Endothelial cell of umbilical vein (primary cell): ENCODE measurements at regions not wholly inside any gene's neighbourhood (a gene's known extent, or its start where the extent isn't known, plus 50 kb on each side); places are given as distances from the start of the nearest gene placed in this dataset.
"Not testable (repeated sequence)": the region's sequence is repeated elsewhere in the genome, so short reads cannot be mapped to it uniquely, and the experiment has no call there.

Source experiments
- BruUV-seq: library from RNA; stranded (reverse); fragments of 400-500 nt; replicated peaks from 2 replicates; lab custom pipeline; 2021; lab: Mats Ljungman, UMichigan
- CTCF ChIA-PET: fragments of 300-600, 350-600 bp; sonication (Branson Sonifier 250); formaldehyde crosslinking; loops from one replicate; lab custom pipeline; 2021; ENCODE audit warnings: antibody characterized with exemption, inconsistent platforms; lab: Charles Lee
- POLR2A ChIA-PET: fragments of 300-600, 350-600 bp; sonication (Branson Sonifier 250); formaldehyde crosslinking; loops from one replicate; lab custom pipeline; 2021; ENCODE audit warnings: antibody characterized with exemption, inconsistent platforms; lab: Charles Lee
- DNase-seq: peaks from one replicate; pipeline ENCODE4 v3.0.0-alpha.2; 2011; ENCODE audit warnings: low read depth, low spot score
- FAIRE-seq: peaks from 2 replicates; lab custom pipeline; 2011; peaks lifted over from hg19 to GRCh38; lab: Jason Lieb, UNC
- H2AFZ ChIP-seq: 2 replicates; pipeline ENCODE4 v1.6.0; 2012; ENCODE audit warnings: low read depth, low read length, control low read depth, inconsistent platforms
- H3K27ac ChIP-seq: 2 replicates; pipeline ENCODE4 v1.5.1; 2011; ENCODE audit warnings: low read depth, mild to moderate bottlenecking, control low read depth, low read length, moderate library complexity; ENCODE audit not compliant: insufficient read depth
- H3K27me3 ChIP-seq, 2 experiments: 2 replicates each; pipeline versions ENCODE4 v1.6.0 to v1.6.1; 2011; ENCODE audit warnings: low read length in 2 of 2, mixed read lengths in 1 of 2; ENCODE audit not compliant: control insufficient read depth in 2 of 2, insufficient read depth in 2 of 2
- H3K36me3 ChIP-seq, 2 experiments: 2 replicates in 1 of 2; 3 replicates in 1 of 2; pipeline ENCODE4 v1.5.1; 2011; ENCODE audit warnings: low read length in 2 of 2, mild to moderate bottlenecking in 1 of 2, moderate library complexity in 1 of 2; ENCODE audit not compliant: control insufficient read depth in 2 of 2, insufficient read depth in 2 of 2; ENCODE audit errors: extremely low read depth in 1 of 2
- H3K4me1 ChIP-seq: 3 replicates; pipeline ENCODE4 v1.5.1; 2011; ENCODE audit warnings: mild to moderate bottlenecking, low read length; ENCODE audit not compliant: control insufficient read depth, insufficient read depth; ENCODE audit errors: extremely low read depth
- H3K4me2 ChIP-seq: 2 replicates; pipeline ENCODE4 v1.6.1; 2011; ENCODE audit warnings: low read length, control low read depth, mixed read lengths; ENCODE audit not compliant: insufficient read depth
- H3K4me3 ChIP-seq, 3 experiments: fragments of 200-600 bp in 1 of 3; sonication (generic), shearing (Covaris generic) in 1 of 3; replicated peaks in 1 of 3; 2 replicates each; pipeline ENCODE4 v1.5.1; 2011 to 2016; ENCODE audit warnings: control low read depth in 3 of 3, low read length in 3 of 3, mild to moderate bottlenecking in 2 of 3, inconsistent platforms in 1 of 3, low read depth in 1 of 3, moderate library complexity in 1 of 3; ENCODE audit not compliant: insufficient read depth in 1 of 3
- H3K79me2 ChIP-seq: 2 replicates; pipeline ENCODE4 v1.6.0; 2012; ENCODE audit warnings: low read length, inconsistent platforms; ENCODE audit not compliant: control insufficient read depth, insufficient read depth
- H3K9ac ChIP-seq: replicated peaks from 2 replicates; pipeline ENCODE3; 2011; ENCODE audit warnings: low read length, control low read depth; ENCODE audit not compliant: insufficient read depth; ENCODE audit errors: extremely low read depth
- H3K9me1 ChIP-seq: replicated peaks from 3 replicates; pipeline ENCODE4 v1.6.0; 2011; ENCODE audit warnings: mild to moderate bottlenecking, low read length; ENCODE audit not compliant: control insufficient read depth, insufficient read depth; ENCODE audit errors: extremely low read depth
- H3K9me3 ChIP-seq: replicated peaks from 2 replicates; pipeline ENCODE4 v1.5.1; 2012; ENCODE audit warnings: low read length, inconsistent platforms; ENCODE audit not compliant: control insufficient read depth, insufficient read depth
- H4K20me1 ChIP-seq: replicated peaks from 2 replicates; pipeline ENCODE3; 2011; ENCODE audit warnings: mild to moderate bottlenecking, low read length; ENCODE audit not compliant: control insufficient read depth, insufficient read depth; ENCODE audit errors: extremely low read depth
- EZH2 ChIP-seq: IDR thresholded peaks from 2 replicates; pipeline ENCODE4 v1.6.1; 2012; ENCODE audit warnings: borderline replicate concordance, low read depth, mild to moderate bottlenecking, moderate library complexity, low read length, inconsistent platforms; ENCODE audit not compliant: severe bottlenecking
- FOS ChIP-seq: IDR thresholded peaks from 2 replicates; pipeline ENCODE4 v1.6.1; 2011; ENCODE audit warnings: mild to moderate bottlenecking, low read length, moderate library complexity, borderline replicate concordance; ENCODE audit not compliant: insufficient read depth
- GATA2 ChIP-seq: IDR thresholded peaks from 2 replicates; pipeline ENCODE4 v1.7.0; 2011; ENCODE audit warnings: low read depth, mild to moderate bottlenecking, moderate library complexity, mixed read lengths, low read length; ENCODE audit not compliant: insufficient read length, insufficient read depth
- JUN ChIP-seq: IDR thresholded peaks from 2 replicates; pipeline ENCODE4 v1.6.1; 2011; ENCODE audit warnings: borderline replicate concordance, low read depth; ENCODE audit not compliant: insufficient read length, insufficient read depth
- MYC ChIP-seq: IDR thresholded peaks from one replicate; pipeline ENCODE4 v1.6.1; 2011; ENCODE audit warnings: mild to moderate bottlenecking, low read depth, low read length
- POLR2A ChIP-seq: IDR thresholded peaks from 2 replicates; pipeline ENCODE4 v1.6.1; 2012; ENCODE audit warnings: low read depth, mild to moderate bottlenecking, control low read depth, low read length
- POLR2AphosphoS5 ChIP-seq: IDR thresholded peaks from 2 replicates; pipeline ENCODE4 v1.6.1; 2012; ENCODE audit warnings: low read depth, mild to moderate bottlenecking, control low read depth, low read length, moderate library complexity; ENCODE audit not compliant: insufficient read depth
- dilution Hi-C: fragments of 300-500 bp; cut with MboI; formaldehyde crosslinking; loops from one replicate; pipeline ENCODE4 v1.15.0; 2019; ENCODE audit warnings: low sequenced_read_pairs; ENCODE audit not compliant: extremely low pct_ligation_motif_present
- intact Hi-C: fragments of 100-400 bp; cut with micrococcal nuclease; formaldehyde crosslinking; loops from one replicate; pipeline ENCODE4 v1.10.0; 2022
- TF ChIP-seq, protein P1 (sequence below): IDR thresholded peaks from 2 replicates; pipeline ENCODE4 v1.6.1; 2011; ENCODE audit not compliant: insufficient read depth, insufficient read length
- TF ChIP-seq, protein P2 (sequence below), 2 donors: IDR thresholded peaks; 1 replicate in 1 of 2; 2 replicates in 1 of 2; pipeline ENCODE4 v1.5.1; 2011; ENCODE audit warnings: low read length in 2 of 2, mild to moderate bottlenecking in 2 of 2, moderate library complexity in 2 of 2, control low read depth in 1 of 2, inconsistent platforms in 1 of 2, low read depth in 1 of 2; ENCODE audit not compliant: insufficient read depth in 1 of 2; ENCODE audit errors: extremely low read depth in 1 of 2

GRCh38 chr2:167843217-167843616 is 404.2 kb downstream of the STK39 start:
- Histone ChIP-seq H3K4me2 (no peak overlapping the region), H2AFZ (no peak overlapping the region), H3K4me3 (no peak overlapping the region), H3K9me1 (no peaks in the 10 kb centered on the region), H3K36me3 (no peaks in the 10 kb centered on the region), H4K20me1 (no peaks in the 10 kb centered on the region), H3K9ac (no peak overlapping the region), H3K27me3 (no peaks in the 10 kb centered on the region), H3K9me3 (no peaks in the 10 kb centered on the region), H3K79me2 (no peaks in the 10 kb centered on the region), H3K27ac (no peak overlapping the region), H3K4me1 (no peaks in the 10 kb centered on the region)
- intact Hi-C loops (no loop called here), dilution Hi-C loops (no loop called here)
- no peak for TF ChIP-seq MYC
- TF ChIP-seq JUN = no peak
- no peak for TF ChIP-seq FOS
- TF ChIP-seq, protein P1, sequence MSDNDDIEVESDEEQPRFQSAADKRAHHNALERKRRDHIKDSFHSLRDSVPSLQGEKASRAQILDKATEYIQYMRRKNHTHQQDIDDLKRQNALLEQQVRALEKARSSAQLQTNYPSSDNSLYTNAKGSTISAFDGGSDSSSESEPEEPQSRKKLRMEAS = no peak
- DNase-seq (no peak), FAIRE-seq (no peak)
- POLR2A ChIA-PET = no interaction called here
- CTCF ChIA-PET = no interaction called here
- no TSS peak for BruUV-seq

DNA sequence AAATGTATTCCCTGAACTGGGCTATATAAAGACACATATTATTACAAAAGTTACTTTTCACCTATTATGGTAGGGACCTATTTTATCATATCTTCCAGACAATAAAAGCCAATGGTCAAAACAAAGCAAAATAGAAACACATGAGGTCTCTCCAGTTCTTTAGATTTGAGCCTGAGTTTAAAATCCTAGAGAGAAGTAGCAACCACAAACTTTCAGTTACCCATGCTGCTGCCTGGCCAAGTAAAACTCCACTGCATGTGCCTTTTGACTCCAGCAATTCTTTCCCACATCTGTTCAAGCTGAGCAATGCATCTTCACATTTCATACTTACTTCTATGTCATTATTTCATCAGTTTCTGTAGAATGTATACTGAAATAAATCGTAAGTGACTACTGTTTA is 405.3 kb downstream of the STK39 start:
- intact Hi-C loops = no loop called here
- FAIRE-seq (no peak), DNase-seq (no peak)
- no peak overlapping the region for H3K4me2 ChIP-seq
- ChIA-PET CTCF (no interaction called here), POLR2A (no interaction called here)
- H3K4me3 ChIP-seq = no peak overlapping the region
- H2AFZ ChIP-seq = no peak overlapping the region
- H3K27ac ChIP-seq = no peak overlapping the region
- BruUV-seq = no TSS peak
- no peak overlapping the region for H3K9ac ChIP-seq
- H4K20me1 ChIP-seq = no peaks in the 10 kb centered on the region
- H3K36me3 ChIP-seq = no peaks in the 10 kb centered on the region
- dilution Hi-C loops = no loop called here
- H3K9me3 ChIP-seq = no peaks in the 10 kb centered on the region
- H3K27me3 ChIP-seq = no peaks in the 10 kb centered on the region
- TF ChIP-seq EZH2 (no peak), POLR2AphosphoS5 (no peak), FOS (no peak), POLR2A (no peak), MYC (no peak), JUN (no peak), GATA2 (no peak)
- TF ChIP-seq, protein P2, sequence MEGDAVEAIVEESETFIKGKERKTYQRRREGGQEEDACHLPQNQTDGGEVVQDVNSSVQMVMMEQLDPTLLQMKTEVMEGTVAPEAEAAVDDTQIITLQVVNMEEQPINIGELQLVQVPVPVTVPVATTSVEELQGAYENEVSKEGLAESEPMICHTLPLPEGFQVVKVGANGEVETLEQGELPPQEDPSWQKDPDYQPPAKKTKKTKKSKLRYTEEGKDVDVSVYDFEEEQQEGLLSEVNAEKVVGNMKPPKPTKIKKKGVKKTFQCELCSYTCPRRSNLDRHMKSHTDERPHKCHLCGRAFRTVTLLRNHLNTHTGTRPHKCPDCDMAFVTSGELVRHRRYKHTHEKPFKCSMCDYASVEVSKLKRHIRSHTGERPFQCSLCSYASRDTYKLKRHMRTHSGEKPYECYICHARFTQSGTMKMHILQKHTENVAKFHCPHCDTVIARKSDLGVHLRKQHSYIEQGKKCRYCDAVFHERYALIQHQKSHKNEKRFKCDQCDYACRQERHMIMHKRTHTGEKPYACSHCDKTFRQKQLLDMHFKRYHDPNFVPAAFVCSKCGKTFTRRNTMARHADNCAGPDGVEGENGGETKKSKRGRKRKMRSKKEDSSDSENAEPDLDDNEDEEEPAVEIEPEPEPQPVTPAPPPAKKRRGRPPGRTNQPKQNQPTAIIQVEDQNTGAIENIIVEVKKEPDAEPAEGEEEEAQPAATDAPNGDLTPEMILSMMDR (IDR thresholded peaks at IDR 0.05; ENCODE audit: extremely low read depth in 1 of 2, insufficient read depth in 1 of 2, low read depth in 1 of 2, low read length in 2 of 2) = no peak
- TF ChIP-seq, protein P1 = no peak
- no peaks in the 10 kb centered on the region for H3K9me1 ChIP-seq
- H3K79me2 ChIP-seq = no peaks in the 10 kb centered on the region
- no peaks in the 10 kb centered on the region for H3K4me1 ChIP-seq

DNA sequence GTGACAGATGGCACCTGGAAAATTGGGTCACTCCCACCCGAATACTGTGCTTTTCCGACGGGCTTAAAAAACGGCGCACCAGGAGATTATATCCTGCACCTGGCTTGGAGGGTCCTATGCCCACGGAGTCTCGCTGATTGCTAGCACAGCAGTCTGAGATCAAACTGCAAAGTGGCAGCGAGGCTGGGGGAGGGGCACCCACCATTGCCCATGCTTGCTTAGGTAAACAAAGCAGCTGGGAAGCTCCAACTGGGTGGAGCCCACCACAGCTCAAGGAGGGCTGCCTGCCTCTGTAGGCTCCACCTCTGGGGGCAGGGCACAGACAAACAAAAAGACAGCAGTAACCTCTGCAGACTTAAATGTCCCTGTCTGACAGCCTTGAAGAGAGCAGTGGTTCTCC is 412.1 kb downstream of the STK39 start:
- DNase-seq, H3K36me3 ChIP-seq, FAIRE-seq, H2AFZ ChIP-seq, POLR2A ChIA-PET, H3K27me3 ChIP-seq, H4K20me1 ChIP-seq, H3K9me1 ChIP-seq, CTCF ChIA-PET, H3K27ac ChIP-seq, dilution Hi-C loops, BruUV-seq, H3K9ac ChIP-seq, H3K4me3 ChIP-seq, H3K9me3 ChIP-seq, intact Hi-C loops, H3K79me2 ChIP-seq, H3K4me2 ChIP-seq, H3K4me1 ChIP-seq: not testable (repeated sequence)
